K562 (cell line): ENCODE measurements at regions not wholly inside any gene's neighbourhood (a gene's known extent, or its start where the extent isn't known, plus 50 kb on each side); places are given as distances from the start of the nearest gene placed in this dataset.

ENCODE experiments used
- ATAC-seq: fragments of 200-7000 bp; cut with Tn5 transposase; 3 replicates; pipeline ENCODE4 v1.9.1; 2020; ENCODE audit warnings: moderate library complexity
- BruUV-seq: library from RNA; stranded (reverse); fragments of 400-500 nt; replicated peaks from 2 replicates; lab custom pipeline; 2021; lab: Mats Ljungman, UMichigan
- CTCF ChIA-PET: fragments of 300-600 bp; formaldehyde crosslinking; extraction: SDS; loops from one replicate; lab custom pipeline; 2021; ENCODE audit warnings: low intra/inter-chr PET ratio; lab: Yijun Ruan, JAX
- POLR2A ChIA-PET: fragments of 300-600, 350-650 bp; sonication (Branson Sonifier 250); formaldehyde crosslinking; extraction: SDS; loops from one replicate; lab custom pipeline; 2021; ENCODE audit warnings: antibody characterized with exemption, inconsistent platforms; lab: Yijun Ruan, JAX
- DNase-seq, 4 experiments: peaks; one replicate each; pipeline versions ENCODE4 v3.0.0 to v3.0.0-alpha.2; 2011 to 2018; ENCODE audit warnings: low spot score in 3 of 4, mixed read lengths in 3 of 4; ENCODE audit errors: extremely low read depth in 1 of 4
- FAIRE-seq: peaks from 2 replicates; lab custom pipeline; 2011; peaks lifted over from hg19 to GRCh38; lab: Jason Lieb, UNC
- H2AFZ ChIP-seq: 2 replicates; pipeline ENCODE4 v1.6.0; 2011; ENCODE audit warnings: low read depth, low read length, control low read depth, inconsistent platforms
- H3K27ac ChIP-seq: fragments of 200-600 bp; 3 replicates; pipeline ENCODE4 v1.8.0; 2011; ENCODE audit warnings: low read depth, mild to moderate bottlenecking, control low read depth, inconsistent platforms, low read length, moderate library complexity, mixed read lengths; ENCODE audit errors: extremely low read depth
- H3K27me3 ChIP-seq, 2 experiments: fragments of 300-600 bp in 1 of 2; 2 replicates in 1 of 2; 3 replicates in 1 of 2; pipeline versions ENCODE4 v1.6.0 to v1.8.0; 2011; ENCODE audit warnings: inconsistent platforms in 2 of 2, low read length in 2 of 2, mild to moderate bottlenecking in 1 of 2, mixed read lengths in 1 of 2, moderate library complexity in 1 of 2; ENCODE audit not compliant: control insufficient read depth in 2 of 2, insufficient read depth in 2 of 2
- H3K36me3 ChIP-seq: fragments of 300-600 bp; 3 replicates; pipeline ENCODE4 v1.8.0; 2011; ENCODE audit warnings: mild to moderate bottlenecking, low read length, inconsistent platforms; ENCODE audit not compliant: control insufficient read depth, insufficient read depth
- H3K4me1 ChIP-seq, 2 experiments: fragments of 200-600 bp in 1 of 2; replicated peaks in 1 of 2; 2 replicates in 1 of 2; 3 replicates in 1 of 2; pipeline versions ENCODE4 v1.5.1 to v1.8.0; 2011; ENCODE audit warnings: inconsistent platforms in 2 of 2, low read length in 2 of 2, mild to moderate bottlenecking in 1 of 2, mixed read lengths in 1 of 2, moderate library complexity in 1 of 2; ENCODE audit not compliant: control insufficient read depth in 2 of 2, insufficient read depth in 2 of 2
- H3K4me2 ChIP-seq: 2 replicates; pipeline ENCODE4 v1.6.1; 2011; ENCODE audit warnings: low read length, control low read depth, inconsistent platforms, mixed read lengths; ENCODE audit not compliant: insufficient read depth
- H3K4me3 ChIP-seq: fragments of 200-600 bp; sonication (generic), shearing (Covaris generic); 2 replicates; pipeline ENCODE4 v1.5.1; 2016; ENCODE audit warnings: control low read depth, inconsistent platforms
- H3K79me2 ChIP-seq: fragments of 200-600 bp; 3 replicates; pipeline ENCODE4 v1.8.0; 2011; ENCODE audit warnings: low read length, inconsistent platforms; ENCODE audit not compliant: control insufficient read depth, insufficient read depth
- H3K9ac ChIP-seq, 2 experiments: 2 replicates each; pipeline versions ENCODE4 v1.6.0 to v1.6.1; 2011; ENCODE audit warnings: low read depth in 2 of 2, low read length in 2 of 2, control low read depth in 1 of 2, inconsistent platforms in 1 of 2, mild to moderate bottlenecking in 1 of 2, mixed read lengths in 1 of 2; ENCODE audit not compliant: insufficient read depth in 1 of 2
- H3K9me1 ChIP-seq: one replicate; pipeline ENCODE4 v1.6.0; 2011; ENCODE audit warnings: inconsistent platforms, mild to moderate bottlenecking, low read length, moderate library complexity; ENCODE audit not compliant: control insufficient read depth, insufficient read depth
- H3K9me3 ChIP-seq: replicated peaks from 2 replicates; pipeline ENCODE4 v1.5.1; 2011; ENCODE audit warnings: low read depth, low read length, inconsistent platforms; ENCODE audit not compliant: control insufficient read depth, insufficient read depth
- H4K20me1 ChIP-seq: replicated peaks from 2 replicates; pipeline ENCODE4 v1.6.1; 2011; ENCODE audit warnings: low read length, inconsistent platforms, mixed read lengths; ENCODE audit not compliant: control insufficient read depth, insufficient read depth
- FOXP1 ChIP-seq: sonication (generic); formaldehyde crosslinking; IDR thresholded peaks from 2 replicates; pipeline ENCODE4 v1.8.0; 2022; ENCODE audit warnings: mild to moderate bottlenecking, missing genetic modification reagents
- KLF10 ChIP-seq: fragments of 250-450 bp; sonication (Bioruptor Pico); IDR thresholded peaks from 2 replicates; pipeline ENCODE4 v1.6.1; 2021; ENCODE audit warnings: matching md5 sums
- MED1 ChIP-seq: sonication (generic); formaldehyde crosslinking; IDR thresholded peaks from 2 replicates; pipeline ENCODE4 v1.8.1; 2023; ENCODE audit warnings: missing genetic modification reagents, borderline replicate concordance
- POLR2B ChIP-seq: fragments of 450-650 bp; IDR thresholded peaks from 2 replicates; pipeline ENCODE4 v1.6.1; 2018; ENCODE audit warnings: low read depth; ENCODE audit not compliant: partially characterized antibody
- THRAP3 ChIP-seq: fragments of 450-650 bp; IDR thresholded peaks from 2 replicates; pipeline ENCODE4 v1.6.1; 2016; ENCODE audit warnings: mild to moderate bottlenecking, inconsistent platforms, borderline replicate concordance
- ZNF436 ChIP-seq: fragments of 250-450, 450-650 bp; sonication (Bioruptor Pico); formaldehyde crosslinking; IDR thresholded peaks from 2 replicates; pipeline ENCODE4 v1.7.0; 2020; ENCODE audit warnings: mild to moderate bottlenecking
- ZNF586 ChIP-seq: fragments of 450-650 bp; formaldehyde crosslinking; conservative IDR thresholded peaks from 2 replicates; pipeline ENCODE4 v1.4.0; 2020; ENCODE audit warnings: mild to moderate bottlenecking, moderate library complexity
- ZNF592 ChIP-seq: fragments of 450-650 bp; IDR thresholded peaks from 2 replicates; pipeline ENCODE4 v1.6.1; 2017; ENCODE audit warnings: antibody characterized with exemption, mild to moderate bottlenecking
- WGBS: fragments of 100-300 bp; shearing (Covaris generic); methylation state at CpG from one replicate; pipeline ENCODE4 v1.1.6; 2016; ENCODE audit warnings: low coverage, mixed read lengths; ENCODE audit not compliant: insufficient coverage; ENCODE audit errors: missing lambda C conversion rate; 5-methylcytosine and 5-hydroxymethylcytosine counted together
- in situ Hi-C: fragments of 300-500 bp; cut with MboI; formaldehyde crosslinking; loops from 4 replicates; pipeline ENCODE4 v1.15.0; 2018; ENCODE audit warnings: inconsistent platforms, mixed read lengths
- intact Hi-C: fragments of 100-400 bp; cut with micrococcal nuclease; formaldehyde crosslinking; loops from 2 replicates; pipeline ENCODE4 v1.14.2; 2022
- TF ChIP-seq, protein P1 (sequence below): sonication (generic); formaldehyde crosslinking; IDR thresholded peaks from 2 replicates; pipeline ENCODE4 v1.9.0; 2022; ENCODE audit warnings: mild to moderate bottlenecking, missing genetic modification reagents
- TF ChIP-seq, protein P2 (sequence below): fragments of 250-450 bp; sonication (Bioruptor Pico); IDR thresholded peaks from 2 replicates; pipeline ENCODE4 v1.5.0; 2021

GRCh38 chr3:34504366-34504765, 705.9 kb downstream of the PDCD6IP start:
- no peaks in the 10 kb centered on the region for H3K9me1 ChIP-seq
- H3K9ac ChIP-seq = no peak overlapping the region
- in situ Hi-C loops (no loop called here), intact Hi-C loops (no loop called here)
- H3K9me3 ChIP-seq = peaks cover 3% of the 10 kb centered on the region; the same call in 1 of the 2 replicates
- H3K27me3 ChIP-seq = no peaks in the 10 kb centered on the region
- DNase-seq (no peak), FAIRE-seq (no peak), ATAC-seq (no peak)
- BruUV-seq = no TSS peak
- no peaks in the 10 kb centered on the region for H3K4me1 ChIP-seq
- no peak overlapping the region for H3K4me3 ChIP-seq
- H3K27ac ChIP-seq = no peak overlapping the region
- no peaks in the 10 kb centered on the region for H4K20me1 ChIP-seq
- H3K4me2 ChIP-seq = no peak overlapping the region
- POLR2A ChIA-PET = no interaction called here
- CTCF ChIA-PET = no interaction called here
- H3K79me2 ChIP-seq = no peaks in the 10 kb centered on the region
- H3K36me3 ChIP-seq = no peaks in the 10 kb centered on the region
- WGBS = 2% methylated on average over 4 of the region's 4 CpGs
- H2AFZ ChIP-seq = no peak overlapping the region
- no peak for TF ChIP-seq ZNF592
- TF ChIP-seq ZNF586 (CRISPR knock-in tag) = no peak
- TF ChIP-seq FOXP1 (CRISPR knock-in tag) = no peak
- no peak for TF ChIP-seq ZNF436 (CRISPR knock-in tag)
- TF ChIP-seq, protein P1, sequence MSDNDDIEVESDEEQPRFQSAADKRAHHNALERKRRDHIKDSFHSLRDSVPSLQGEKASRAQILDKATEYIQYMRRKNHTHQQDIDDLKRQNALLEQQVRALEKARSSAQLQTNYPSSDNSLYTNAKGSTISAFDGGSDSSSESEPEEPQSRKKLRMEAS (CRISPR knock-in tag) = no peak
- TF ChIP-seq, protein P2, sequence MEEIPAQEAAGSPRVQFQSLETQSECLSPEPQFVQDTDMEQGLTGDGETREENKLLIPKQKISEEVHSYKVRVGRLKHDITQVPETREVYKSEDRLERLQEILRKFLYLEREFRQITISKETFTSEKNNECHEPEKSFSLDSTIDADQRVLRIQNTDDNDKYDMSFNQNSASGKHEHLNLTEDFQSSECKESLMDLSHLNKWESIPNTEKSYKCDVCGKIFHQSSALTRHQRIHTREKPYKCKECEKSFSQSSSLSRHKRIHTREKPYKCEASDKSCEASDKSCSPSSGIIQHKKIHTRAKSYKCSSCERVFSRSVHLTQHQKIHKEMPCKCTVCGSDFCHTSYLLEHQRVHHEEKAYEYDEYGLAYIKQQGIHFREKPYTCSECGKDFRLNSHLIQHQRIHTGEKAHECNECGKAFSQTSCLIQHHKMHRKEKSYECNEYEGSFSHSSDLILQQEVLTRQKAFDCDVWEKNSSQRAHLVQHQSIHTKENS (CRISPR knock-in tag) = no peak
- TF ChIP-seq POLR2B = no peak
- TF ChIP-seq THRAP3 = no peak
- no peak for TF ChIP-seq KLF10
- TF ChIP-seq MED1 (CRISPR knock-in tag) = no peak
